HG03064 (cell line): ENCODE measurements at regions not wholly inside any gene's neighbourhood (a gene's known extent, or its start where the extent isn't known, plus 50 kb on each side); places are given as distances from the start of the nearest gene placed in this dataset.

ENCODE experiments used
- ATAC-seq: cut with Tn5 transposase; IDR thresholded peaks from one replicate; pipeline ENCODE4 v1.9.1; 2021; ENCODE audit warnings: low read depth; ENCODE audit not compliant: unreplicated experiment

GRCh38 chr9:10961883-10962282 lies 349.1 kb upstream of the PTPRD start:
- ATAC-seq: no peak

GRCh38 chr9:10983251-10983650 lies 370.4 kb upstream of the PTPRD start:
- ATAC-seq: no peak

- no peak for ATAC-seq
These were observed 386.8 kb upstream of the PTPRD start for GRCh38 chr9:10999646-11000045.

GRCh38 chr9:11001546-11001945 lies 388.7 kb upstream of the PTPRD start:
- no peak for ATAC-seq

- no peak for ATAC-seq
These were observed 389.9 kb upstream of the PTPRD start for GRCh38 chr9:11002705-11003104.

- ATAC-seq: no peak
These were observed 391.0 kb upstream of the PTPRD start for GRCh38 chr9:11003836-11004235.

- ATAC-seq: no peak
These were observed 398.9 kb upstream of the PTPRD start for GRCh38 chr9:11011696-11012095.

- ATAC-seq: no peak
These were observed 403.3 kb upstream of the PTPRD start for GRCh38 chr9:11016081-11016480.

- no peak for ATAC-seq
These were observed 410.4 kb upstream of the PTPRD start for GRCh38 chr9:11023201-11023600.

GRCh38 chr9:11025775-11026174 lies 413.0 kb upstream of the PTPRD start:
- no peak for ATAC-seq

- ATAC-seq: no peak
These were observed 425.6 kb upstream of the PTPRD start for GRCh38 chr9:11038366-11038765.

GRCh38 chr9:11039006-11039405 lies 426.2 kb upstream of the PTPRD start:
- no peak for ATAC-seq

- ATAC-seq: no peak
These were observed 432.8 kb upstream of the PTPRD start for GRCh38 chr9:11045589-11045988.

GRCh38 chr9:11063263-11063662 lies 450.5 kb upstream of the PTPRD start:
- no peak for ATAC-seq

GRCh38 chr9:11064909-11065308 lies 452.1 kb upstream of the PTPRD start:
- no peak for ATAC-seq

GRCh38 chr9:11072176-11072575 lies 459.4 kb upstream of the PTPRD start:
- no peak for ATAC-seq

- no peak for ATAC-seq
These were observed 473.8 kb upstream of the PTPRD start for GRCh38 chr9:11086561-11086960.

GRCh38 chr9:11088821-11089374 lies 476.1 kb upstream of the PTPRD start:
- no peak for ATAC-seq

GRCh38 chr9:11092974-11093373 lies 480.2 kb upstream of the PTPRD start:
- ATAC-seq: no peak

- no peak for ATAC-seq
These were observed 484.2 kb upstream of the PTPRD start for GRCh38 chr9:11097020-11097419.

GRCh38 chr9:11103525-11103924 lies 490.7 kb upstream of the PTPRD start:
- ATAC-seq: no peak

- ATAC-seq: no peak
These were observed 494.4 kb upstream of the PTPRD start for GRCh38 chr9:11107196-11107595.

- no peak for ATAC-seq
These were observed 515.4 kb upstream of the PTPRD start for GRCh38 chr9:11128156-11128555.
